H1 (cell line): ENCODE measurements at regions not wholly inside any gene's neighbourhood (a gene's known extent, or its start where the extent isn't known, plus 50 kb on each side); places are given as distances from the start of the nearest gene placed in this dataset.

ENCODE experiments used
- CTCF ChIP-seq, 3 experiments: IDR thresholded peaks; 1 replicate in 2 of 3; 2 replicates in 1 of 3; pipeline versions ENCODE4 v1.5.1 to v1.6.1; 2011; ENCODE audit warnings: low read length in 3 of 3, mild to moderate bottlenecking in 3 of 3, inconsistent platforms in 2 of 3, low read depth in 1 of 3, moderate library complexity in 1 of 3; ENCODE audit not compliant: insufficient read depth in 1 of 3; ENCODE audit errors: control extremely low read depth in 1 of 3
- EP300 ChIP-seq, 2 experiments: IDR thresholded peaks; 1 replicate in 1 of 2; 2 replicates in 1 of 2; pipeline ENCODE4 v1.6.1; 2011 to 2012; ENCODE audit warnings: low read depth in 2 of 2, low read length in 2 of 2, mild to moderate bottlenecking in 2 of 2, borderline replicate concordance in 1 of 2, inconsistent platforms in 1 of 2, moderate library complexity in 1 of 2
- FOSL1 ChIP-seq: IDR thresholded peaks from 2 replicates; pipeline ENCODE4 v1.6.1; 2011; ENCODE audit warnings: mild to moderate bottlenecking, low read depth, low read length, moderate library complexity; ENCODE audit not compliant: insufficient read depth
- MAX ChIP-seq: IDR thresholded peaks from 2 replicates; pipeline ENCODE4 v1.6.1; 2012; ENCODE audit warnings: inconsistent platforms
- PHF8 ChIP-seq: fragments of 200-600 bp; sonication (generic); conservative IDR thresholded peaks from 2 replicates; pipeline ENCODE4 v1.7.1; 2012; ENCODE audit warnings: low read depth, mild to moderate bottlenecking, inconsistent platforms, low read length, moderate library complexity
- POLR2AphosphoS5 ChIP-seq: IDR thresholded peaks from 2 replicates; pipeline ENCODE4 v1.6.1; 2011; ENCODE audit warnings: low read depth, low read length
- RFX5 ChIP-seq: IDR thresholded peaks from 2 replicates; pipeline ENCODE4 v1.6.1; 2011; ENCODE audit warnings: low read depth, low read length, improper control_type of control experiment, borderline replicate concordance
- SP2 ChIP-seq: IDR thresholded peaks from 2 replicates; pipeline ENCODE4 v1.6.1; 2012; ENCODE audit warnings: mild to moderate bottlenecking, low read length, inconsistent platforms
- SRF ChIP-seq: IDR thresholded peaks from 2 replicates; pipeline ENCODE4 v1.6.1; 2011; ENCODE audit warnings: mild to moderate bottlenecking, low read depth, low read length, moderate library complexity
- TAF1 ChIP-seq: IDR thresholded peaks from 2 replicates; pipeline ENCODE4 v1.6.1; 2011; ENCODE audit warnings: mild to moderate bottlenecking, low read depth, low read length
- TCF12 ChIP-seq: IDR thresholded peaks from 2 replicates; pipeline ENCODE4 v1.6.1; 2011; ENCODE audit warnings: low read depth, mild to moderate bottlenecking, low read length
- YY1 ChIP-seq: IDR thresholded peaks from 2 replicates; pipeline ENCODE4 v1.6.1; 2011; ENCODE audit warnings: low read depth, mild to moderate bottlenecking, low read length

- TF ChIP-seq POLR2AphosphoS5 (no peak), CTCF (IDR thresholded peaks at IDR 0.05; ENCODE audit: control extremely low read depth in 1 of 3, insufficient read depth in 1 of 3, low read depth in 1 of 3, low read length in 3 of 3) (no peak), RFX5 (no peak), SP2 (no peak), FOSL1 (no peak), TAF1 (no peak), SRF (no peak), PHF8 (no peak), TCF12 (no peak), EP300 (IDR thresholded peaks at IDR 0.05; ENCODE audit: borderline replicate concordance in 1 of 2, low read depth in 2 of 2, low read length in 2 of 2) (no peak), YY1 (no peak), MAX (no peak)
These were observed 172.7 kb downstream of the SPRY2 start for GRCh38 chr13:80168089-80168850.
